ENCODE measurements at regions not wholly inside any gene's neighbourhood (a gene's known extent, or its start where the extent isn't known, plus 50 kb on each side); places are given as distances from the start of the nearest gene placed in this dataset.

GRCh38 chr14:22232486-22232885 lies 356.5 kb downstream of the DAD1 start:
- H3K9me3 ChIP-seq (ENCODE audit: control insufficient read depth, low read depth, low read length), result no peaks in the 10 kb centered on the region
- H3K4me1 ChIP-seq (ENCODE audit: control insufficient read depth, extremely low read depth, insufficient read depth, low read length), result no peaks in the 10 kb centered on the region
- no peaks in the 10 kb centered on the region for H3K27me3 ChIP-seq (ENCODE audit: control insufficient read depth, extremely low read depth, insufficient read depth, low read length)
- TF ChIP-seq CTCF (optimal IDR thresholded peaks at IDR 0.05 in 1 of 3, IDR thresholded peaks at IDR 0.05 in 1 of 3, conservative IDR thresholded peaks at IDR 0.05 in 1 of 3; ENCODE audit: extremely low read depth in 1 of 3, insufficient read depth in 2 of 3, low read length in 3 of 3) (no peak), EZH2 (IDR thresholded peaks at IDR 0.05; ENCODE audit: low read length) (no peak)
- no peak overlapping the region for H2AFZ ChIP-seq (ENCODE audit: control insufficient read depth, low read length)
- no peak overlapping the region for H3K4me2 ChIP-seq (ENCODE audit: control insufficient read depth, extremely low read depth, insufficient read depth, low read depth, low read length)
- FAIRE-seq, result no peak
- no peaks in the 10 kb centered on the region for H3K79me2 ChIP-seq (ENCODE audit: control insufficient read depth, insufficient read depth, low read length)
- dilution Hi-C loops (cut with MboI; ENCODE audit: extremely low pct_ligation_motif_present, low sequenced_read_pairs), result no loop called here
- H3K27ac ChIP-seq (ENCODE audit: control insufficient read depth, insufficient read depth, low read length), result no peak overlapping the region
- H3K4me3 ChIP-seq (ENCODE audit: control insufficient read depth in 2 of 3, extremely low read depth in 1 of 3, insufficient read depth in 2 of 3, low read depth in 1 of 3, low read length in 3 of 3), result no peak overlapping the region
- no peaks in the 10 kb centered on the region for H3K9me1 ChIP-seq (ENCODE audit: control insufficient read depth, extremely low read depth, insufficient read depth, low read length)
- no peak for DNase-seq (ENCODE audit: low read depth, low spot score)
- H3K36me3 ChIP-seq (ENCODE audit: control insufficient read depth in 2 of 2, extremely low read depth in 1 of 2, insufficient read depth in 2 of 2, low read length in 2 of 2), result no peaks in the 10 kb centered on the region
- H4K20me1 ChIP-seq (ENCODE audit: control insufficient read depth, extremely low read depth, insufficient read depth, low read length), result no peaks in the 10 kb centered on the region
- H3K9ac ChIP-seq (ENCODE audit: control insufficient read depth, extremely low read depth, insufficient read depth, low read length), result no peak overlapping the region

GRCh38 chr14:22231018-22231417 lies 358.0 kb downstream of the DAD1 start:
- Histone ChIP-seq H4K20me1 (ENCODE audit: control insufficient read depth, extremely low read depth, insufficient read depth, low read length) (no peaks in the 10 kb centered on the region), H3K9me3 (ENCODE audit: control insufficient read depth, low read depth, low read length) (no peaks in the 10 kb centered on the region), H3K27ac (ENCODE audit: control insufficient read depth, insufficient read depth, low read length) (no peak overlapping the region), H3K9ac (ENCODE audit: control insufficient read depth, extremely low read depth, insufficient read depth, low read length) (no peak overlapping the region), H3K79me2 (ENCODE audit: control insufficient read depth, insufficient read depth, low read length) (no peaks in the 10 kb centered on the region), H3K4me1 (ENCODE audit: control insufficient read depth, extremely low read depth, insufficient read depth, low read length) (peaks cover 2% of the 10 kb centered on the region), H3K36me3 (ENCODE audit: control insufficient read depth in 2 of 2, extremely low read depth in 1 of 2, insufficient read depth in 2 of 2, low read length in 2 of 2) (no peaks in the 10 kb centered on the region), H3K9me1 (ENCODE audit: control insufficient read depth, extremely low read depth, insufficient read depth, low read length) (no peaks in the 10 kb centered on the region), H3K27me3 (ENCODE audit: control insufficient read depth, extremely low read depth, insufficient read depth, low read length) (no peaks in the 10 kb centered on the region), H3K4me2 (ENCODE audit: control insufficient read depth, extremely low read depth, insufficient read depth, low read depth, low read length) (no peak overlapping the region), H2AFZ (ENCODE audit: control insufficient read depth, low read length) (no peak overlapping the region), H3K4me3 (ENCODE audit: control insufficient read depth in 2 of 3, extremely low read depth in 1 of 3, insufficient read depth in 2 of 3, low read depth in 1 of 3, low read length in 3 of 3) (no peak overlapping the region)
- TF ChIP-seq EZH2 (IDR thresholded peaks at IDR 0.05; ENCODE audit: low read length), result no peak
- TF ChIP-seq CTCF (optimal IDR thresholded peaks at IDR 0.05 in 1 of 3, IDR thresholded peaks at IDR 0.05 in 1 of 3, conservative IDR thresholded peaks at IDR 0.05 in 1 of 3; ENCODE audit: extremely low read depth in 1 of 3, insufficient read depth in 2 of 3, low read length in 3 of 3), result no peak
- no peak for FAIRE-seq
- dilution Hi-C loops (cut with MboI; ENCODE audit: extremely low pct_ligation_motif_present, low sequenced_read_pairs), result no loop called here
- no peak for DNase-seq (ENCODE audit: low read depth, low spot score)
